ENCODE measurements at regions not wholly inside any gene's neighbourhood (a gene's known extent, or its start where the extent isn't known, plus 50 kb on each side); places are given as distances from the start of the nearest gene placed in this dataset.

- no peaks in the 10 kb centered on the region for H3K36me3 ChIP-seq
- no peaks in the 10 kb centered on the region for H3K4me1 ChIP-seq (ENCODE audit: control insufficient read depth in 1 of 2, insufficient read depth in 1 of 2, low read depth in 1 of 2, low read length in 1 of 2)
- no peak overlapping the region for H3K4me3 ChIP-seq (ENCODE audit: low read depth in 1 of 2, low read length in 1 of 2)
- TF ChIP-seq, protein P1, sequence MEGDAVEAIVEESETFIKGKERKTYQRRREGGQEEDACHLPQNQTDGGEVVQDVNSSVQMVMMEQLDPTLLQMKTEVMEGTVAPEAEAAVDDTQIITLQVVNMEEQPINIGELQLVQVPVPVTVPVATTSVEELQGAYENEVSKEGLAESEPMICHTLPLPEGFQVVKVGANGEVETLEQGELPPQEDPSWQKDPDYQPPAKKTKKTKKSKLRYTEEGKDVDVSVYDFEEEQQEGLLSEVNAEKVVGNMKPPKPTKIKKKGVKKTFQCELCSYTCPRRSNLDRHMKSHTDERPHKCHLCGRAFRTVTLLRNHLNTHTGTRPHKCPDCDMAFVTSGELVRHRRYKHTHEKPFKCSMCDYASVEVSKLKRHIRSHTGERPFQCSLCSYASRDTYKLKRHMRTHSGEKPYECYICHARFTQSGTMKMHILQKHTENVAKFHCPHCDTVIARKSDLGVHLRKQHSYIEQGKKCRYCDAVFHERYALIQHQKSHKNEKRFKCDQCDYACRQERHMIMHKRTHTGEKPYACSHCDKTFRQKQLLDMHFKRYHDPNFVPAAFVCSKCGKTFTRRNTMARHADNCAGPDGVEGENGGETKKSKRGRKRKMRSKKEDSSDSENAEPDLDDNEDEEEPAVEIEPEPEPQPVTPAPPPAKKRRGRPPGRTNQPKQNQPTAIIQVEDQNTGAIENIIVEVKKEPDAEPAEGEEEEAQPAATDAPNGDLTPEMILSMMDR (IDR thresholded peaks at IDR 0.05): no peak
- no peak overlapping the region for H3K27ac ChIP-seq
- no peaks in the 10 kb centered on the region for H3K27me3 ChIP-seq
- no peaks in the 10 kb centered on the region for H3K9me3 ChIP-seq
These were observed 232.5 kb upstream of the SPRED2 start for GRCh38 chr2:65664931-65665330.

DNA sequence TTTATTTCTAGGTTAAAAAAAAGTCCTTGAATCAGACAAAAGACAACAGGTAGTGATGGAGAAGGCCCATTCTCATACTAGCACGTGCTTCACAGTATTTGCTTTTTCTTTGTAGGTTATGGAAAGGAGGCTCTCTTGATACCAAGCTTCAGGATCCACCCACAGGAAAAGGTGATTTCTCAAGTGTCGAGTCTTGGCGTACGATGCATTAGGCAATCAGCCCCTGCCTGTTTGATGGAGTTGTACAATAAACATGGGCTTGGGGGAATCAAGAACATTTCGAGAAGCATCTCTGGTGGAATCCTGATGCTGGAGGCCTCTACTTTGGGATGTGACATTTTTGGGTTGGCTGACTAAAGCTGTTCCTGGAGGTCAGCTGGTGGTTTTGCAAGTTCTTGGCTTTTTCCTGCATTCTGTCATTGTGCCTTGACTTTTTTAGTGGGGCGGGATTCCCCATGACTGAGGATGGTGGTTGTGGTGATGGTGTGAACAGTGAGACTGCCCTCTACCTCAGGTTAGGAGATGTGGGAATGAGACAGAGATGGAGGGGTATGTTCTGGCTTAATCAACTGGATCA, 231.5 kb upstream of the SPRED2 start:
- no peak overlapping the region for H3K27ac ChIP-seq
- TF ChIP-seq, protein P1 (IDR thresholded peaks at IDR 0.05): no peak
- no peak overlapping the region for H3K4me3 ChIP-seq (ENCODE audit: low read depth in 1 of 2, low read length in 1 of 2)
- no peaks in the 10 kb centered on the region for H3K4me1 ChIP-seq (ENCODE audit: control insufficient read depth in 1 of 2, insufficient read depth in 1 of 2, low read depth in 1 of 2, low read length in 1 of 2)
- H3K9me3 ChIP-seq: no peaks in the 10 kb centered on the region
- no peaks in the 10 kb centered on the region for H3K36me3 ChIP-seq
- no peaks in the 10 kb centered on the region for H3K27me3 ChIP-seq

- no peaks in the 10 kb centered on the region for H3K9me3 ChIP-seq
- H3K27ac ChIP-seq: no peak overlapping the region
- TF ChIP-seq, protein P1 (IDR thresholded peaks at IDR 0.05): no peak
- H3K36me3 ChIP-seq: no peaks in the 10 kb centered on the region
- no peaks in the 10 kb centered on the region for H3K4me1 ChIP-seq (ENCODE audit: control insufficient read depth in 1 of 2, insufficient read depth in 1 of 2, low read depth in 1 of 2, low read length in 1 of 2)
- H3K27me3 ChIP-seq: no peaks in the 10 kb centered on the region
- no peak overlapping the region for H3K4me3 ChIP-seq (ENCODE audit: low read depth in 1 of 2, low read length in 1 of 2)
These were observed 230.4 kb upstream of the SPRED2 start for GRCh38 chr2:65662654-65663432.

GRCh38 chr2:65661980-65662653, 229.7 kb upstream of the SPRED2 start:
- H3K9me3 ChIP-seq: no peaks in the 10 kb centered on the region
- H3K27ac ChIP-seq: no peak overlapping the region
- H3K4me3 ChIP-seq (ENCODE audit: low read depth in 1 of 2, low read length in 1 of 2): no peak overlapping the region
- TF ChIP-seq, protein P1 (IDR thresholded peaks at IDR 0.05): no peak
- H3K36me3 ChIP-seq: no peaks in the 10 kb centered on the region
- H3K27me3 ChIP-seq: no peaks in the 10 kb centered on the region
- no peaks in the 10 kb centered on the region for H3K4me1 ChIP-seq (ENCODE audit: control insufficient read depth in 1 of 2, insufficient read depth in 1 of 2, low read depth in 1 of 2, low read length in 1 of 2)

GRCh38 chr2:65660340-65660739, 227.9 kb upstream of the SPRED2 start:
- TF ChIP-seq, protein P1 (IDR thresholded peaks at IDR 0.05): no peak
- Histone ChIP-seq H3K4me3 (ENCODE audit: low read depth in 1 of 2, low read length in 1 of 2) (no peak overlapping the region), H3K27ac (no peak overlapping the region), H3K36me3 (no peaks in the 10 kb centered on the region), H3K27me3 (no peaks in the 10 kb centered on the region), H3K4me1 (ENCODE audit: control insufficient read depth in 1 of 2, insufficient read depth in 1 of 2, low read depth in 1 of 2, low read length in 1 of 2) (no peaks in the 10 kb centered on the region), H3K9me3 (no peaks in the 10 kb centered on the region)
